ENCODE measurements at regions not wholly inside any gene's neighbourhood (a gene's known extent, or its start where the extent isn't known, plus 50 kb on each side); places are given as distances from the start of the nearest gene placed in this dataset.

DNA sequence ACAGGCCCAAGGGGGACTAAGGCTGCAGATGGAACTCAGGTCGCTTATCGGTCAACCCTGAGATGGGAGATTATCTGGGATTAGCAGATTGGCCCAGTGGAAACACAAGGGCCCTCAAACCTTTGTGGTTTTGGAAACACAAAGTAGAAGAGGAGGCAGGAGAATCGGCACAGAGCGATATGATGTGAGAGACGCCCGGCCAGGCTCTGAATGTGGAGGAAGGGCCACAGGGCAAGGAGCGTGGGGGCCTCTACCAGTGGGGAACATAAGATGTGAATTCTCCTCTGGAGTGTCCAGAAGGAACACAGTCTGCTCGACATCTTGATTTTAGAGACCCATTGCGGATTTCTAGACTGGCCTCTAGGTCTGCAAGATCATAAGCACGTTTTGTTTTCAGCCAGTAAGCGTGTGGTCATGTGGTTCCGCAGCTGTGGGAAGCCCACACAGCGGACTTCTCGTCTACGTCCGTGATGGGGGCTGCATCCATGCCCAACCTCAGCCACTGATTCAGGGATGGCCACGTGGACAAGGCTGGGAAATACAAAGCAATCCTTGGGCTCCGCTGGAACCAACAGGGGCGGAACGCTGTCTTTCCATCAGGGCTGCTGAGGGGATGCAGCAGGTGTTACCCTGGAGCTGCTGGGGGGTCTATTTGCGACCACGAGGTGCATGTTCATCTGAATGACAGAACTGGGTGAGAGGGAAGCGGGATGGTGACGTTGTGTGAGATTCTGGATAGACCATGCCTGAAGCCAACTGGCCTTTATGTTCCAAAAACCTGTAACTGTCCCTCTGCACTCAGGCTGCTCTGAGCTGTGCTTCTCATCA lies 127.6 kb upstream of the PMEPA1 start:
- TF ChIP-seq, protein P1, sequence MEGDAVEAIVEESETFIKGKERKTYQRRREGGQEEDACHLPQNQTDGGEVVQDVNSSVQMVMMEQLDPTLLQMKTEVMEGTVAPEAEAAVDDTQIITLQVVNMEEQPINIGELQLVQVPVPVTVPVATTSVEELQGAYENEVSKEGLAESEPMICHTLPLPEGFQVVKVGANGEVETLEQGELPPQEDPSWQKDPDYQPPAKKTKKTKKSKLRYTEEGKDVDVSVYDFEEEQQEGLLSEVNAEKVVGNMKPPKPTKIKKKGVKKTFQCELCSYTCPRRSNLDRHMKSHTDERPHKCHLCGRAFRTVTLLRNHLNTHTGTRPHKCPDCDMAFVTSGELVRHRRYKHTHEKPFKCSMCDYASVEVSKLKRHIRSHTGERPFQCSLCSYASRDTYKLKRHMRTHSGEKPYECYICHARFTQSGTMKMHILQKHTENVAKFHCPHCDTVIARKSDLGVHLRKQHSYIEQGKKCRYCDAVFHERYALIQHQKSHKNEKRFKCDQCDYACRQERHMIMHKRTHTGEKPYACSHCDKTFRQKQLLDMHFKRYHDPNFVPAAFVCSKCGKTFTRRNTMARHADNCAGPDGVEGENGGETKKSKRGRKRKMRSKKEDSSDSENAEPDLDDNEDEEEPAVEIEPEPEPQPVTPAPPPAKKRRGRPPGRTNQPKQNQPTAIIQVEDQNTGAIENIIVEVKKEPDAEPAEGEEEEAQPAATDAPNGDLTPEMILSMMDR (conservative IDR thresholded peaks at IDR 0.05; ENCODE audit: low read length) = no peak
- TF ChIP-seq EZH2phosphoT487 (IDR thresholded peaks at IDR 0.05; ENCODE audit: borderline replicate concordance, low read depth, low read length) = no peak

Measured in OCI-LY7 (cell line).